H9 (cell line): ENCODE measurements at regions not wholly inside any gene's neighbourhood (a gene's known extent, or its start where the extent isn't known, plus 50 kb on each side); places are given as distances from the start of the nearest gene placed in this dataset.

ENCODE experiments used
- DNase-seq: peaks from one replicate; pipeline ENCODE4 v3.0.0-alpha.2; 2017
- H2AFZ ChIP-seq: one replicate; pipeline ENCODE4 v1.6.1; 2013; ENCODE audit warnings: mild to moderate bottlenecking, low read length, control low read depth, moderate library complexity
- H2AK5ac ChIP-seq: 2 replicates; pipeline ENCODE4 v1.6.1; 2013; ENCODE audit warnings: low read length, control low read depth, mixed read lengths; ENCODE audit not compliant: insufficient read length
- H2BK120ac ChIP-seq: one replicate; pipeline ENCODE4 v1.6.1; 2013; ENCODE audit warnings: low read depth, mild to moderate bottlenecking, low read length, control low read depth, inconsistent platforms; ENCODE audit not compliant: poor library complexity, severe bottlenecking
- H2BK12ac ChIP-seq: 2 replicates; pipeline ENCODE4 v1.6.1; 2013; ENCODE audit warnings: low read length, control low read depth, mixed read lengths, low read depth; ENCODE audit not compliant: insufficient read length
- H2BK15ac ChIP-seq: 2 replicates; pipeline ENCODE4 v1.6.1; 2013; ENCODE audit warnings: low read depth, low read length, control low read depth
- H2BK20ac ChIP-seq: one replicate; pipeline ENCODE4 v1.6.1; 2013; ENCODE audit warnings: low read depth, mild to moderate bottlenecking, low read length, control low read depth, inconsistent platforms; ENCODE audit not compliant: poor library complexity, severe bottlenecking
- H2BK5ac ChIP-seq: 2 replicates; pipeline ENCODE4 v1.6.1; 2013; ENCODE audit warnings: low read length, control low read depth, mixed read lengths; ENCODE audit not compliant: insufficient read length
- H3K14ac ChIP-seq: 2 replicates; pipeline ENCODE4 v1.6.1; 2013; ENCODE audit warnings: low read length, control low read depth; ENCODE audit not compliant: insufficient read depth
- H3K18ac ChIP-seq: 2 replicates; pipeline ENCODE4 v1.6.1; 2013; ENCODE audit warnings: low read depth, mild to moderate bottlenecking, mixed read lengths, low read length, control low read depth; ENCODE audit not compliant: insufficient read length
- H3K23ac ChIP-seq: 2 replicates; pipeline ENCODE4 v1.6.1; 2013; ENCODE audit warnings: low read length, control low read depth, mixed read lengths, low read depth; ENCODE audit not compliant: insufficient read length
- H3K23me2 ChIP-seq: 2 replicates; pipeline ENCODE4 v1.6.1; 2013; ENCODE audit warnings: low read depth, mild to moderate bottlenecking, mixed read lengths, low read length, control low read depth; ENCODE audit not compliant: insufficient read length, poor library complexity, severe bottlenecking
- H3K27ac ChIP-seq: 2 replicates; pipeline ENCODE4 v1.5.1; 2013; ENCODE audit warnings: low read length, control low read depth, mixed read lengths, low read depth; ENCODE audit not compliant: insufficient read length
- H3K27me3 ChIP-seq: 2 replicates; pipeline ENCODE4 v1.6.1; 2013; ENCODE audit warnings: low read length, control low read depth, inconsistent platforms; ENCODE audit not compliant: insufficient read depth
- H3K4ac ChIP-seq: 2 replicates; pipeline ENCODE4 v1.6.1; 2013; ENCODE audit warnings: low read depth, mild to moderate bottlenecking, control low read depth, inconsistent platforms, low read length, moderate library complexity
- H3K4me1 ChIP-seq: 2 replicates; pipeline ENCODE4 v1.6.1; 2013; ENCODE audit warnings: low read length, control low read depth, inconsistent platforms; ENCODE audit not compliant: insufficient read depth
- H3K4me2 ChIP-seq: 2 replicates; pipeline ENCODE4 v1.6.1; 2013; ENCODE audit warnings: low read length, control low read depth, mixed read lengths; ENCODE audit not compliant: insufficient read length, insufficient read depth
- H3K56ac ChIP-seq: 2 replicates; pipeline ENCODE4 v1.6.1; 2013; ENCODE audit warnings: low read depth, mild to moderate bottlenecking, mixed read lengths, low read length, control low read depth; ENCODE audit not compliant: insufficient read length
- H3K79me1 ChIP-seq: 2 replicates; pipeline ENCODE4 v1.6.1; 2013; ENCODE audit warnings: low read depth, mild to moderate bottlenecking, moderate library complexity, low read length, control low read depth, inconsistent platforms; ENCODE audit not compliant: insufficient read depth, poor library complexity, severe bottlenecking
- H3K79me2 ChIP-seq: 2 replicates; pipeline ENCODE4 v1.6.1; 2013; ENCODE audit warnings: low read length, control low read depth, inconsistent platforms; ENCODE audit not compliant: insufficient read depth
- H3K9ac ChIP-seq: 2 replicates; pipeline ENCODE4 v1.6.1; 2013; ENCODE audit warnings: low read length, control low read depth, mixed read lengths; ENCODE audit not compliant: insufficient read length; ENCODE audit errors: extremely low read depth
- H3K9me3 ChIP-seq: one replicate; pipeline ENCODE4 v1.6.1; 2013; ENCODE audit warnings: low read depth, low read length, inconsistent platforms; ENCODE audit not compliant: control insufficient read depth
- H3T11ph ChIP-seq: one replicate; pipeline ENCODE4 v1.6.1; 2013; ENCODE audit warnings: mild to moderate bottlenecking, low read length, control low read depth, inconsistent platforms
- H4K20me1 ChIP-seq: one replicate; pipeline ENCODE4 v1.6.1; 2013; ENCODE audit not compliant: control insufficient read depth, insufficient read length, insufficient read depth
- H4K5ac ChIP-seq: 2 replicates; pipeline ENCODE4 v1.6.1; 2013; ENCODE audit warnings: low read depth, mild to moderate bottlenecking, mixed read lengths, low read length, control low read depth; ENCODE audit not compliant: insufficient read length
- H4K8ac ChIP-seq: replicated peaks from 2 replicates; pipeline ENCODE4 v1.6.1; 2013; ENCODE audit warnings: low read length, control low read depth, mixed read lengths, low read depth; ENCODE audit not compliant: insufficient read length
- H4K91ac ChIP-seq: 2 replicates; pipeline ENCODE4 v1.6.1; 2013; ENCODE audit warnings: low read depth, mild to moderate bottlenecking, moderate library complexity, mixed read lengths, low read length, control low read depth; ENCODE audit not compliant: insufficient read length
- H3K27ac Mint-ChIP-seq, 3 experiments: 2 replicates in 2 of 3; 3 replicates in 1 of 3; pipeline ENCODE4 v1.8.0; 2020 to 2021; ENCODE audit warnings: mixed read lengths in 3 of 3, mild to moderate bottlenecking in 1 of 3, moderate library complexity in 1 of 3
- H3K27me3 Mint-ChIP-seq: 2 replicates; pipeline ENCODE4 v1.8.0; 2021; ENCODE audit warnings: low read depth, mild to moderate bottlenecking, moderate library complexity, mixed read lengths
- H3K36me3 Mint-ChIP-seq, 3 experiments: 2 replicates in 2 of 3; 3 replicates in 1 of 3; pipeline ENCODE4 v1.8.0; 2020 to 2021; ENCODE audit warnings: low read depth in 3 of 3, mixed read lengths in 3 of 3; ENCODE audit not compliant: insufficient read depth in 1 of 3
- H3K4me1 Mint-ChIP-seq, 2 experiments: 2 replicates each; pipeline ENCODE4 v1.8.0; 2020; ENCODE audit warnings: mixed read lengths in 2 of 2
- H3K4me3 Mint-ChIP-seq, 2 experiments: 2 replicates in 1 of 2; 3 replicates in 1 of 2; pipeline ENCODE4 v1.8.0; 2020 to 2021; ENCODE audit warnings: mild to moderate bottlenecking in 2 of 2, mixed read lengths in 2 of 2, moderate library complexity in 1 of 2
- H3K9me3 Mint-ChIP-seq, 2 experiments: 2 replicates in 1 of 2; 3 replicates in 1 of 2; pipeline ENCODE4 v1.8.0; 2020; ENCODE audit warnings: mild to moderate bottlenecking in 2 of 2, mixed read lengths in 2 of 2, moderate library complexity in 1 of 2
- CTCF ChIP-seq: fragments of 200-600 bp; sonication (generic); conservative IDR thresholded peaks from 3 replicates; pipeline ENCODE4 v1.8.0; 2021; ENCODE audit warnings: antibody characterized with exemption, mild to moderate bottlenecking
- WGBS: extraction: QIAGEN DNeasy Blood & Tissue Kit; methylation state at CpG from one replicate; pipeline ENCODE4 v1.1.7; 2013; ENCODE audit warnings: missing lambda C conversion rate, low lambda C conversion rate, mixed read lengths; ENCODE audit not compliant: insufficient read length; ENCODE audit errors: extremely low coverage; 5-methylcytosine and 5-hydroxymethylcytosine counted together

GRCh38 chr6:82584856-82585255 lies 221.2 kb downstream of the TPBG start:
- no CpG with 5 or more reads among the region's 3 CpGs for whole genome bisulfite sequencing
- H3K27me3 Mint-ChIP-seq, result no peaks in the 10 kb centered on the region
- H2BK20ac ChIP-seq, result no peak overlapping the region
- no peak overlapping the region for H3K56ac ChIP-seq
- no peaks in the 10 kb centered on the region for H3K9me3 Mint-ChIP-seq
- peaks cover 25 to 28% of the 10 kb centered on the region in 2 experiments for H3K4me1 Mint-ChIP-seq
- no peak overlapping the region for H2BK12ac ChIP-seq
- H3K79me2 ChIP-seq, result no peaks in the 10 kb centered on the region
- H3T11ph ChIP-seq, result no peak overlapping the region
- no peak overlapping the region for H3K4me2 ChIP-seq
- no peak overlapping the region for H3K23ac ChIP-seq
- H3K18ac ChIP-seq, result no peak overlapping the region
- H3K27ac ChIP-seq, result no peak overlapping the region
- TF ChIP-seq CTCF, result no peak
- H3K27ac Mint-ChIP-seq, result no peak overlapping the region
- H4K5ac ChIP-seq, result no peak overlapping the region
- no peak overlapping the region for H3K4ac ChIP-seq
- no peaks in the 10 kb centered on the region for H3K79me1 ChIP-seq
- no peak for DNase-seq
- H2BK15ac ChIP-seq, result no peak overlapping the region
- no peaks in the 10 kb centered on the region for H3K9me3 ChIP-seq
- no peak overlapping the region for H4K91ac ChIP-seq
- peaks cover 2% of the 10 kb centered on the region; the same call in 1 of the 2 replicates for H3K4me1 ChIP-seq
- H4K20me1 ChIP-seq, result no peaks in the 10 kb centered on the region
- H2AK5ac ChIP-seq, result no peak overlapping the region
- H3K36me3 Mint-ChIP-seq, result no peaks in the 10 kb centered on the region
- no peak overlapping the region for H2BK5ac ChIP-seq
- no peak overlapping the region for H4K8ac ChIP-seq
- H3K4me3 Mint-ChIP-seq, result no peak overlapping the region
- no peak overlapping the region for H3K9ac ChIP-seq
- no peak overlapping the region for H3K14ac ChIP-seq
- H3K27me3 ChIP-seq, result no peaks in the 10 kb centered on the region
- no peak overlapping the region for H2BK120ac ChIP-seq
- H3K23me2 ChIP-seq, result no peaks in the 10 kb centered on the region
- no peak overlapping the region for H2AFZ ChIP-seq
